ENCODE measurements at regions not wholly inside any gene's neighbourhood (a gene's known extent, or its start where the extent isn't known, plus 50 kb on each side); places are given as distances from the start of the nearest gene placed in this dataset.
"Not testable (repeated sequence)": the region's sequence is repeated elsewhere in the genome, so short reads cannot be mapped to it uniquely, and the experiment has no call there.

DNA sequence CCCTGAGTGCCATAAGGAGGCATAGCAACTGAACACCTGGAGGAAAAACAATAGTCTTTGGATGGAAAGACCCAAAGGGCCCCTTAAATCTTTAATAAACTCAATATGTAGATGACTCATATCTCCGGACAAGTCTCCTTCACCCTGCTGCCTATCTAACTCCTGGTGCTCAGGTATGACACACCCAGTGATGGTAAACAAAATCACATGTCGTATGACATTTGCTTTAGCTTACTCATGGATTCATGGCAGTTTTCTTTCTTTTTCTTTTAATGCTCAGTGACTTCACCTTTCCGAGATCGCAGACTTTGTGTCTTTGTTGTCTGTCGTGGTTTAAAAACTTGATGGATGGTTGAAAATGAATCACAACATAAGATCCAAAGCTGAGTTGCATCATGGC lies 208.5 kb upstream of the PROX1 start:
- DNase-seq (ENCODE audit: low read depth in 2 of 2): no peak

DNA sequence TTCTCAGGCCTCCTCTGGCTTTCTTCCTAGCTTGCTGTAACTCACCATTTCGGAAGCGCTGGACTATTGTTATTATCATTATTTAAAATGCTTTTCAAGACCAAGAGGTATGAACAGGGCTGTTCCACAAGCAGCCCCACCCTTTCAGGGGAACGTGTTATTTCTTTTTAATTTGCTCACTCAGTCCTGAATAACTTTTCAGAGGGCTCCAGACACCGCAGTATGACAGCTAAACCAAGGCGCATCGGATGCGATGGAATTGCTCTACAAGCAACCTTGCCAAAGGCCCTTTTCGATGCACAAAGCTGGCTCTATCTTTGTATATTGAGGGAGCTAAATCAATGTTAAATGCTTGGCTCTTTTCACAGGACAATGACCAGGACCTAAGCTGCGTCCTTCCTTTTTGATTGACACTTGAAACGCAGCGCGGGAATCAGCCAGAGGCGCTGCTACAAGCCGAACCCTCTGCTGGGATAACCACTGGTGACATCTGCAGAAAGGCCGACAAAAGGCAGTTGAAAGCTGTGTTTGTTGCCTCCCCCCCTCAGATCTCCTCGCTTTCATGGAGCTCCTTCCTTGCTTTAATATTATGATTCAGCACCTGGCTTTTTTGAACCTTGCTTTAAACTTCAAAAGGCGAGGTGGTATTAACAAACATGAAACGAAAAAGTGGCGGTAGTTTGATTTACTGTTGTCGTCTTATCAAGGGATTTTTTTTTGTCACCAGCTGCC lies 204.7 kb upstream of the PROX1 start:
- no peak for DNase-seq (ENCODE audit: low read depth in 2 of 2)

DNA sequence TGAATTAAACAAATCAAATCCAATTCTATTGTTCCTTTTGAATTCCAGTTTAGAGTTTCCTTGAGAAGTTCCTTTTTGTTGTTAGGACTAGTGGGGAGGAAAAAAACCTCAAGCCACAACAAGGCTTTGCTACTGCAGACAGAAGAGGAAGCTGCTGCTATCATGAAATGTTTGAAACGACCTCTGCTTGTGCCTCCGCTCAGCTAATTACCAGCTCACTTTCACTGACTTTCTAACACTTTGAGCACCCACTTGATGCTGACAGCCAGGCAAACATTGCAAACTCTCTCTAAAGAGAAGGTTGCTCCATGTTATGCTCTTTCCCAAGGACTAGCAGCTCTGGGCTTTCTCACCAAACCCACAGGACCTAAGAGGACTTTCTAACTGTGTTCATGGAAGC lies 203.9 kb upstream of the PROX1 start:
- DNase-seq (ENCODE audit: low read depth in 2 of 2): no peak

DNA sequence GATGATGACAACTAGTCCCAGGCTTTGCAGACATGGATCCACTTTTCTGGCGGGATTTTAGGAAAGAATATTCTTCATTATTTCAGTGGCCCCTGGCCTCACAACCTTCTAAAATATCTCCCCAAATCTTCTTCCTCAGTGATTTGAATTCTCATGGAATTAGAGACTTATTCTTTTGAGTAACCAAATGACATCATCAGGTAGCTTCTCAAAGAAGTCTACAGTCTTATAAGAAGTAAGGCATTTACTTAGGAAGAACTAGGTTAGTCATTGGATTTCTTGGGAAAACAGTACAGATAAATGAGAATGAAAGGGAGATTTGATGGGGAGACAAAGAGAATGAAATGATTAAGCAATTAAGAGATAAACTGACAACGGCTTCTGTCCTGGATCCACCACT lies 201.1 kb upstream of the PROX1 start:
- no peak for DNase-seq (ENCODE audit: low read depth in 2 of 2)

DNA sequence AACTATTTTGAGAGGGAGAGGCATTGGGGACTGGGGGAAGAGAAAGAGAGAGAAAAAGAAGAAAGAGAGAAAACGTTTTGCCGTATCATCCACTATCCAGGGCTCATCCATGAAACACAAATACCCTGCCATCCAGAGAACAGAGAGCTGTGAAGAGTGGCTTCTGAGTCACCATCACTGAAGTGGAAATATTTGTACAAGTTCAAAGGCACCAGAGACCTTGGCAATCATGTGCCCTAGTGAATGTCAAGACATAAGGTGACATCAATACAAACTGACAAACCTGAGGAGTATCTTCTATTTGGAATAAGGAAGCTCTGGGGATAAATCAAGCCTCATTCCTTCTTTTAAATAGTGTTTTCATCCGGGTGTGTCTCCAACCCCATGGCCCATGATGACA lies 197.2 kb upstream of the PROX1 start:
- DNase-seq (ENCODE audit: low read depth in 2 of 2): no peak

DNA sequence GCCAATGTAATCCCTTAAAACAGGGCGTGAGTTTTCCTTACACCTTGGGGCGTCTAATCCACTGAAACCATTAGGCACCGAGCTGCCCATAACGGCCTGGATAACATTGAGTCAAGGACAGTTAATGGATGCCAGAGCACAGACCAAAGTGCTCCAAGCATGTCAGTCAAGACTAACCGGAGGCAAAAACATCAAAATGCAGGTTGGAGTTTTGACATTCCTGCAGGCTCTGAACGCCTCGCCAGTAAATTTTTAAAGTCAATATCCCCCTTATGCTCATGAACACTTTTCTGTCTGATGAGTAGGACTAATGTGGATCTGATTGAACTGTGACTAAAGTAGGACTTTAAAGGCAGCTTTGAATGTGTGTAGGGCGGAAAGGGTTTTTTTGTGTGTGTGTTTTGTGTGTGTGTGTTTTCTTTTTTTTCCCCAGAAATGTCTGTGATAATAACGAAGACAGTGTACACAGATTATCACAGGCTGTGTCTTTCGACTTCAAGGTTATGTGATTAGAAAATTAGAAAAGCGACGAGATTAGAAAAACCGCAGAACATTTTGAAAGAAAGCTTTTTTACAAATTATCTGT lies 194.2 kb upstream of the PROX1 start:
- no peak for DNase-seq (ENCODE audit: low read depth in 2 of 2)

DNA sequence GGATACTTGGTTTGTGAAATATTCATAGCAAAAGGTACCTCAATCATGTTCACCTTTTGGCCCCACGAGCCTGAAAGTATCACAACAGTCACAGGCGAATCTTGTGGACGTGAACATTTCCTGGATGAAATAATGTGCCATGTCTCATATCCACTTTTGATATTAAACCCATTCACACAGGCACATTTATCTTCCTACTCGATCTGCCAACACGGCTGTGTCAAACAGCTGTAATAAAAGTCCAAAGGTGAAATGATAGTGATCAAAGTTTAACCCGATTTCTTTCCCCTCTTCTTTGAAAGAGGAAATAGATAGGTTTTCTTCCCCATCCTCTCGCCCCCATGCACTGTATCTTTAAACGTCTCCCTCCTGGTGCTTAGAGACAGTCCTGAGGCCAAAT lies 191.2 kb upstream of the PROX1 start:
- DNase-seq (ENCODE audit: low read depth in 2 of 2): no peak

DNA sequence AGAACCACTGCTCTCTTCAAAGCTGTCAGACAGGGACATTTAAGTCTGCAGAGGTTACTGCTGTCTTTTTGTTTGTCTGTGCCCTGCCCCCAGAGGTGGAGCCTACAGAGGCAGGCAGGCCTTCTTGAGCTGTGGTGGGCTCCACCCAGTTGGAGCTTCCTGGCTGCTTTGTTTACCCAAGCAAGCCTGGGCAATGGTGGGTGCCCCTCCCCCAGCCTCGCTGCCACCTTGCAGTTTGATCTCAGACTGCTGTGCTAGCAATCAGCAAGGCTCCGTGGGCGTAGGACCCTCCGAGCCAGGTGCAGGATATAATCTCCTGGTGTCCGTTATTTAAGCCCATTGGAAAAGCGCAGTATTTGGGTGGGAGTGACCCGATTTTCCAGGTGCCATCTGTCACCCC lies 179.5 kb upstream of the PROX1 start:
- not testable (repeated sequence) for DNase-seq (ENCODE audit: low read depth in 2 of 2)

DNA sequence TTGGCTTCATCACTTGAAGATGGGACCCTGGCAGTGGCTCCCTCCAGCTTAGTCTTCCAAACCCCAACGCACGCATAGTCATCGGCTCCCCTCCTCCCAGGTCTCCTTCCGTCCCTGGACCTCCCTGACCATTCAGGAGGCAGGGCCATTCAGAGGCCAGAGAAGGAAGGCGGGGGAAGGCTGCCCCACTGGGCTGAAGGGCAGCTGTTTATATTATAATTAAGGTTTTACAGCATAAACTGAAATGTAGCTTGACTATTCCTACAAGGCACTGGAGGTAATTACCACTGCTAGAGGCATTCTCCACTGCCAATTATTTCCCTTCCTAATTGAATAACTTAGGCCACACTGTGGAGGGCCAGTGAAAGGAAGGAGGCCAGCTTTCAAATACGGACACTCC lies 170.6 kb upstream of the PROX1 start:
- DNase-seq (ENCODE audit: low read depth in 2 of 2): no peak

DNA sequence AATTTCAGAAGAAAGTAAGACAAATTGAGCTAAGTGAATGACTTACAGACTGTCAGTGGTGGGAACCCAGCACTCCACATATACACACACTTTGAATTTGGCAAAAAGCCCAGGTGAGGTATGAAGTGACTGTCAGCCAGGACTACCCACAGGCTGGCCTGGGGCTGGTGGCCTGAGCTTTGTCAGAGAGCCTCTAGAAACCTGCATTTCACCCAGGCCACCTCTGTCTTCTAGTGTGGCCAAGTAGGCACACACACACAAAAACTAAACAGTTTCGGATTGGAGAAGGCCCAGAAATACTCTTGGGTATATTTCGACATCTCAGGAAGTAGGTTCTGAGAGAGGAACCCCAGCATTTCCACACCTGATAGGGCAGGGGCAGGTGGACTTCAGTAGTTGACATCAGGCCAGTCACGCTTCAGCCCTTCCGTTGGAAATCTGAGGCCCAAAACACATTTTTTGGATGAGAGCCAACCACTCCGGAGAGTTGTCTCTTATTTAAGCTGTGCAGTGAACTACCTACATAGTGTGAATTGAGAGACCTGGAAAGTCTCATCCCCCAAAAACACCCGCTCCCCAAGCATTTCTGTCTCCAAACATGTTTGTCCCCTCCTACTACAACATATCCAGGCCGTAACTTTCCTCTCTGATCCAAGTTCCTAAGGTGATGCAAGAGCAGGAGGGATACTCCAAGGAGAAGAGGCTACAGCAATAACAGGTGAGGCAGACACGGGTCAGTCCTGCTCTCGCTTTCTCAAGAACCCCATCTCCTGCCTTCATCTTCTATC lies 167.2 kb upstream of the PROX1 start:
- no peak for DNase-seq (ENCODE audit: low read depth in 2 of 2)

DNA sequence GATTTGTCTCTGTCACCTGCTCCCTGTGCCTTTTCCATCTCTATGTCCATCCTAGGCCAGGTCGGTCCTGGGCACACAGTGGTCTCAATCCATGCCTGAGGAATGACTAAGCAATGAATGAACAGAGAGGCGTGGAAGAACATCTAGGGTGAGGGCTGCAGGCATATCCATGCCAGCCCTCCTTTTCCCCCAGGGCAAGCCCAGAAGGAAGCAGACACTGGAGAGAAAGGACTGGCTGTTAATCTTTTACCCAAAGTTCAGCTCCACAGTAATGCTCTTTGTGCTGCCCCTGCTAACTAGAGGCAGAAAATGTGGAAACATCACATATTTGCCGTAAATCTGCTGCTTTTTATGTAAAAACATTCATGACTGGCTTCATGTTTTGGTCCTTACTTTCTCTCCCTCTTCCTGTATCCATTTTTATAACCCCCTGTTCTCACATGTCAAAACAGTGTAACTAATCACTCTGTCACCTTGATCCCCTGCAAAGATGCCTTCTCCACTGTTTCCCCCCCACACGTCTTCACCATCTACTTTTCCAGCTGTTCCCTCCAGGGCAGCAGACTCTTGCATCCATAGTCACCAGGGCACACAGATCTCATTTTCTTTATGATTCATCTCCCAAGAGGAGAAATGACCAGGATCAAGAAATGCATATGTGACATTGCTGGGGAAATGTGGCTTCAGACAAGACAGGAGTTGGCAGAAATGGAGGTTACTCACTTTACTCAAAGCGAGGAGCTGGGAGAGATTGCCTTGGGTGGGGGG lies 166.4 kb upstream of the PROX1 start:
- DNase-seq (ENCODE audit: low read depth in 2 of 2): no peak

DNA sequence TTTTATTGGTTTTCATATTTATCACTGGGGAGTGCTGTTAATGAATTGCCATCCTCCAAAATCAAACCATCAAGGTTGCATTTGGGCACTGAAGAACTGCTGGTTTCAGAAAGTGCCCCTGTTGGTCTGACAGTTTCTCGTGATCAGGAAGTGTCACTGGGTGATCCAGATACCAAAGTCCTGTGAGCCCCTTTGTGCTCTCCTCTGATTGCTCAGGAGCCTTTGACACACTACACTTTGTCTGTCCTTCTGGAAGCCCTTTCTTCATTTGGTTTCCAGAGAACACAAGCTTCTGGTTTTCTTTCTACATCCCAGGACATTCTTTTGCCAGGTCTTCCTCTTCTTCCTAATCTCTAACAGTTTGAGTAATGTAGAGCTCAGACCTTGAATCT lies 165.8 kb upstream of the PROX1 start:
- no peak for DNase-seq (ENCODE audit: low read depth in 2 of 2)

DNA sequence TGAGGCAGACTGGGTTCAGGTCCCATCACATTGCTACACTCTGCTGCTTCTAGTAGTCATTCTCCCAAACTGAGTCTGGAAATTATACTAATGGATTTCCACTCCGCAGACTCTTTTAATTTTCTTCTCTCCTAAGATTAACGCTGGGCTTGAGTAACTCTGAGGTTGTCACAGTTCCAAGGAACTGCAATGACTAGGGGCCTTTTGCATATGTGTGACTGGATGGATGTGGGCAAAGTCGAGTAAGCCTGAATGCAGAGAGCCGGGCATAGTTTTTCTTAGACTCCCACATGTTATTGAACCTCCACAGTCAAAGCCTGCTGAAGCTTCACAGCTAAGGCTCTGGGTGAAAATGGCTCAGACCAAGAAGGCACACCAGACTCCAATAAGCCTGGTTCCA lies 160.9 kb upstream of the PROX1 start:
- DNase-seq (ENCODE audit: low read depth in 2 of 2): no peak

DNA sequence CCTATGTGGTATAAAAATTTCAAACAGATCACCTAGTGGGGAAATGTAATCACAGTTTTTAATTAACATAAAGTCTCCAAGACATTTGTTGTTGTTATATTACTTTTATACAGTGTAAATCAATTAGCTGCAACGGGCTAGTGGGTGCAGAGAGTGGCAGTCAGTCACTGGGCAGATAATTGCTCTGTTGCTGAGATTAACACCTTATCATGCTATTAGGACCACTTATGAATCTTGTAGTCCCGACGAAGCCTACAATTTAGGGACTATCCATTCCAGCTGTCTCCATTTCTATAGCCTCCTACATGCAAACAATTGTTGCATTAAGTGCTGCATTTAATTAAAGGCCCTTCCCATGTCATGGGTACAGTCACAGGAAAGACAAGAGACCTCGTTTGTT lies 158.9 kb upstream of the PROX1 start:
- DNase-seq (ENCODE audit: low read depth in 2 of 2): no peak

DNA sequence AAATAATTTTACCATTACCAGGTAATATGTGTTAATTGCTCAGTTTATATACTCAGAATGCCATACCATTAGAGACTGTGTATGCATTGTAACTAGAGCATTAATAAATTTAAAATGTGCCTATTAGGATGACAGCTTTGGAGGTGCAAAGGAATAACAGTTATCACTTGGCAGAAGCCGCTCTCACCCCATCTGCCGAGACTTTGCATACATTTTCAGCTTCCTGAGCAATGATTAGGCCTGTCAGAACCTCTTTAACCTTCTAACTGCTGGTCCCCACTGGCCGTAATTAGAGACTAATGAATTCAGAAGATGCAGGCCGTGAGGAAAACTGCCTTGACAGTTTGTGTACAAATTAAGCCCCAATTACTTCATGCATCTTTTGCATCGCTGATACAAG lies 158.0 kb upstream of the PROX1 start:
- DNase-seq (ENCODE audit: low read depth in 2 of 2): no peak

DNA sequence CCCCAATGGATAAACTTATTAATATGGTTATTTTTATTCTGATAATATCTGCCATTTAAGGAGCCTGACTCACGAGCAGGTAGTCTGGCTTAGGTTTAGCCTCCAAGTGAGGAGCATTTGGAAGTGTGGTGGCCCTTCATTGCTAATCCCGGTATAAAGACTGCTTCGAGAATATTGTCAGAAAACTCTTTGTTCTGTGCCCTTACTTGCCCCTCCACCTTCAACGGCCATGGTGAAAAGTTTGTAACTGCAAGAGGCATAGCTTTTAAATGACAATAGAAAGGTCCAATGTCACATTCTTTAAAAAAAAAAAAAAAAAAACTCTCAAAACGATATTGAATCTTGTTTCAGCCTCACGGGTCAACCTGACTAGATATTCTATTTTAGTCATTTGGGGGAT lies 157.4 kb upstream of the PROX1 start:
- DNase-seq (ENCODE audit: low read depth in 2 of 2): no peak

DNA sequence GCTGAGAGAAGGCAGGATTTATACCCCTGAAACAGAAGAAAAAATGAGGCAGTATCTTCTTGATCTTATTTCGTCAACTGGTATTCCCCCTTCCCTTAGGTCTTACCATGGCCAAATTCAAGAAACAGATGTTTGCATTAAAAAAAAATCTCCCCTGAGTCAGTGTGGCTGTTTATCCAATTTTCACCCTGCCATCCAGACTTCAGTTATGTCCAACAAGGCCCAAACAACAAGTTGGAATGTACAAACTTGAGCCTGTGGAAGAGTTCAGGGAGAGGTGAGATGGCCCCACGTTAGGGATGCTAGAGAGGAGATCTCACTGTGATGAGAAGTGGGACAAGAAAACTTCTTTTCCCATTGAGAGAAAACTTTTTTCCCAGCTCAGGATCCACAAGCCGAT lies 147.2 kb upstream of the PROX1 start:
- DNase-seq (ENCODE audit: low read depth in 2 of 2): no peak

DNA sequence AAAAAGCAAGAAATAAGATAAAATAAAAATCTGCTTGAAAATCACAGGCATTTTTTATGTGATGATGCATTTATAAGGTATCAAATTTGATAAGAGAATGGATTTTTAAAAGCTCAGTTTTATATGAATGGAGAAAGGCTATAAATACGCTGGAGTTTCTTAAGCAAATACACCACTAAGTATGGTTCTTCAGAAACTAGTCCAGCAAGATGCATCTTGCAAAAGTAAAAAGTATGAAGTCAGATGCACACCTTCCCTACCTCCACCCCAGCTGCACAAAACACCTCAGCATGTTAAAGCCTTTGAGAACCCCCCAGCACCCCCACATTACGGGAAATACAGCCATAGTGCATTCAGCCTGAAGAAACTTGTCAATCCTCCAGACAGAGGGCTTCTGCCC lies 143.1 kb upstream of the PROX1 start:
- DNase-seq (ENCODE audit: low read depth in 2 of 2): no peak

DNA sequence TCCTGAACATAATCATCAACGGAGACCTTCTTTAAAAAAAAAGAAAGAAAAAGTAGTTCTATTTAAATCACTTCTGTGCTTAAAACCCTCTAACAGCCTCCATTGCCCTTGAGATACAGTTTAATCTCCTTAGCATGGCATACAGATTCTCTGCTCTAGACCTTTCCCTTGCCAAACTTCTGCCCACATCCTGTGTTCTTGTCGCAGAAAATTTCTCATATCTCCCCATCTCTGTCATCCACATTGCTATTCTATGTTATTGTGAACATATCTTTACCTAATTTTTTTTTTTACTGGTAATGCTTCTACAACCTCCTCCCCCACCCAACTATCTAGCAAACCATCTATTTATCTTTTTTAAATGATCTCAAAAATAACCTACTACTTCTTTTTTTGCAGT lies 135.7 kb upstream of the PROX1 start:
- DNase-seq (ENCODE audit: low read depth in 2 of 2): no peak

DNA sequence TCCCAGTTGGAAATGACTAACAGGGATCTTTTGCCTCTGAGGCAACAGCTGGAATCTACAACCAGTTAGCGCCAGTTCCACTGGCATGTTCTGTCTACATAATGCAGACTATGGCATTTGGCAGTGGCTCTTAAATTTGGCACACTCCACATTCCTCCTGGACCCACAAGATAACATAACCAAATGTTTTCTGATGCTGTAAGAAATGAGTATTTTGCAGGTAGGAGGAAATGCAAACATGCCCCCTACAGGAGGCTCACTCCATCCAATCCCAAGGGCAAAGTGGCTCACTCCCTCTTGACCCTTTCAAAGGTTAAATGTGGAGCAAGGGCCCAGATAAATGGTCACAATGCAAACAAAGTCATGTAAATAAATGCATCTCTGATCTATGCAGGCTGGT lies 129.2 kb upstream of the PROX1 start:
- DNase-seq (ENCODE audit: low read depth in 2 of 2): no peak

DNA sequence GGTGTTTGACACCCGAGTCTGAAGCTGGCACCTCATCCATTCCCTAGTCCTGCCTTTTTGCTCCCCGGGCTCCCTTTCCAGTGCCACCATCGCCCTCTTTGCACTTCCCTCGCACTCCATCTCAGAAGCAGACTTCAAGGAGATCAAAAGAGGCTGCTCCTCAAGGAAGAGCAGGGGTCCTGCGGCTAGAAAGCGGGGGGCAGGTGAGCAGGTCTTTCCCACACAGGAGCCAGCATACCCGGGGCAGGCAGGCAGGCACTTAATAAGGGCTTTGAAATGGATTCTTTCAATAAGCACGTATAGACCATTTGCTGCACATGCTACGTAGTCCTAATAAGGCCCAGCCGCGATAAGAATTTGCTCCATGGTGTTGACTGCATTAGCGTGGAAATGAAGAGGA lies 125.9 kb upstream of the PROX1 start:
- DNase-seq (ENCODE audit: low read depth in 2 of 2): no peak

DNA sequence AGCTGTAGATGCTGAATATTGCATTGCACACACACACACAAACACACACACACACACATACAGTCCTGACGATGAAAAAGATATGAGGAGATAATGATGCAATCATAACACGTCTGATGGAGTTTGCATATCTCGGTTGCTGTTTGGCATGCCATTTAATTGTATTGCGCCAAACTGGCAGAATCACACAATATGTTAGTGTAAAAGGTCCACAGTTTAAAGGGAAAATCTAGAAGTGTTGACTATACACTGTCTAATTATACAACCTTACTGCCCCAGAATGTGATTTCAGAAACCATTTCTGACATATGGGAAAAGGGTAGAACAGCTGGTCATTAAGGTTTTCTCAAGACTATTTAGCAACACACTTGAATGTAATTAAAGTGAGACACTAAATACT lies 123.7 kb upstream of the PROX1 start:
- DNase-seq (ENCODE audit: low read depth in 2 of 2): no peak

DNA sequence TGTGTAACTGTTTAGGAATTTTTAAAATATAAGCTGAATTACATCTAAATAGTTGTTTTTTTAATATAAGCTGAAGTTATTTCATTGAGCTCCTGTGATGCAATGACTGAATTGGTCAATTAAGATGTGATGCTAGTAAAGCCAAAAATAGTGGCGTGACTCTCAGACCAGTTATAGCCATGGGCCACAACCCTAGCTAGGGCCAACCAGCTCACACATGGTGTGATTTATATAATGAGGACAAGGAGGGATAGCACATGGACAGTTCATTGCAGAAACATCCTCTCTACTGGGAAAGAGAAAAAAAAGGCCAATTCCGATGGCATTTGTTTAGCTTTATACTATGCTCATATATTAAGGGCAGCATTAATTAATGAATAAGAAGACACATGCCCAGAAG lies 119.3 kb upstream of the PROX1 start:
- DNase-seq (ENCODE audit: low read depth in 2 of 2): no peak
